ENCODE measurements at regions not wholly inside any gene's neighbourhood (a gene's known extent, or its start where the extent isn't known, plus 50 kb on each side); places are given as distances from the start of the nearest gene placed in this dataset.

DNA sequence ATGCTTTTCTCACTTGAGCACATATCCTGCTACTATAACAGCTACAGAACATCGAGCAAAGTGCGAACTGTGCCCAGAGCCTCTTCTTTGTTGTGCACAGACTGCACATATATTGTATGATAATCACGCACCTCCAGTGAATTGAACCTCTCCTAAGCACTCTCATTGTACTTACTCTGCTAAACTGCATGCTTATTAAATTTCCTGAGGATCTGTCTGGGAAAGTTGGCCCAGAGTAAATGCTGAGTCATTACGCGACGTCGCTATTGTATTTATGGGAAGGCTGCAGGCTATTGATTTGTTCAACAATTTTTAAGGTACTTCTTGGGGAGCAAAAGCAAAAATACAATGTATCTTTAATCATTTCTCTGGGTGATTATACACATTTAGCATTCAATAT lies 399.6 kb upstream of the DSEL start:
- Histone ChIP-seq H3K27ac (ENCODE audit: low read depth, low read length) (no peak overlapping the region), H3K36me3 (ENCODE audit: insufficient read depth, low read length) (no peaks in the 10 kb centered on the region), H3K9ac (ENCODE audit: low read length) (no peak overlapping the region), H3K4me3 (ENCODE audit: low read depth in 1 of 2, low read length in 2 of 2) (no peak overlapping the region), H3K9me3 (ENCODE audit: low read length) (no peaks in the 10 kb centered on the region), H3K27me3 (ENCODE audit: control insufficient read depth in 1 of 2, insufficient read depth in 2 of 2, low read length in 2 of 2) (no peaks in the 10 kb centered on the region), H3K4me1 (ENCODE audit: insufficient read depth, low read length) (no peaks in the 10 kb centered on the region)

DNA sequence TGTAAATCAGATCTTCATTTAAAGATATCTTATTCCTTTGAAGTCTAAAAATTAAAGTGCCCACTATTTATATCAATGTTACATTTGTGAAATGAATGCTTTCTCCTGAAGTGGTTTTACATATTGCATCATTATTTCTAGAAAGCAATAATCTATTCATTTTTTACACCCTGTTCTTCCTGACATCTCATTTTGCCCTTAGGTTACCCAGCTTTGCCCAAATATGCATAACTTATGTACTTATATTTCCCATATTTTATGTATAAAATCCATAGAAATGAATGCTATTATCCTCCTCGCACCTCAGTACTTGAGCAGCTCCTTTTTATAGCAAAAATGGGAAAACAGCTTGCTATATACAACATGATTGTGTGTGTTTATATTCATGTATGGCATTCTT lies 396.5 kb upstream of the DSEL start:
- Histone ChIP-seq H3K36me3 (ENCODE audit: insufficient read depth, low read length) (no peaks in the 10 kb centered on the region), H3K9ac (ENCODE audit: low read length) (no peak overlapping the region), H3K4me3 (ENCODE audit: low read depth in 1 of 2, low read length in 2 of 2) (no peak overlapping the region)

DNA sequence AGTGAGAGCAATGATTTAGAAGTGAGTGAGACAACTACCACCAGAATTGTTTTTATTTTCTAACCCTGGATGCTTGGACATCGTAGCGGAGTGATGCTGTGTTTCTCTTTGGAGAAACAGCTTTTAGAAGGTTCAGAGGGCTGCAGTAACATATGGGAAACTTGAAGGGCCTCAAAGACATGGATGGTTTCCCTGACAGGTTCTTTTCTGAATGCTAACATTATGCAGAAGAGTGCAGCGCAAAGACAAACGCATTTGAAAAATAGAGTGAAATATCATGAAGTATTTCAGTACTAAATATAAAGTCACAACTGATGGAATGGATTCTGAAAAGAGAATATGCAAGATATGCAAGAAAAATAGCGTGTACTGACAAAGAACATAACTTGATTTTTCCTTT lies 385.1 kb upstream of the DSEL start:
- Histone ChIP-seq H3K9me3 (ENCODE audit: low read length) (no peaks in the 10 kb centered on the region), H3K4me3 (ENCODE audit: low read depth in 1 of 2, low read length in 2 of 2) (no peak overlapping the region), H3K4me1 (ENCODE audit: insufficient read depth, low read length) (no peaks in the 10 kb centered on the region), H3K9ac (ENCODE audit: low read length) (no peak overlapping the region), H3K27me3 (ENCODE audit: control insufficient read depth in 1 of 2, insufficient read depth in 2 of 2, low read length in 2 of 2) (no peaks in the 10 kb centered on the region), H3K27ac (ENCODE audit: low read depth, low read length) (no peak overlapping the region), H3K36me3 (ENCODE audit: insufficient read depth, low read length) (no peaks in the 10 kb centered on the region)

More for the DNA sequence above, 396.5 kb upstream of the DSEL start:
- no peaks in the 10 kb centered on the region for H3K4me1 ChIP-seq (ENCODE audit: insufficient read depth, low read length)
- H3K27ac ChIP-seq (ENCODE audit: low read depth, low read length), result no peak overlapping the region
- no peaks in the 10 kb centered on the region for H3K27me3 ChIP-seq (ENCODE audit: control insufficient read depth in 1 of 2, insufficient read depth in 2 of 2, low read length in 2 of 2)
- no peaks in the 10 kb centered on the region for H3K9me3 ChIP-seq (ENCODE audit: low read length)

DNA sequence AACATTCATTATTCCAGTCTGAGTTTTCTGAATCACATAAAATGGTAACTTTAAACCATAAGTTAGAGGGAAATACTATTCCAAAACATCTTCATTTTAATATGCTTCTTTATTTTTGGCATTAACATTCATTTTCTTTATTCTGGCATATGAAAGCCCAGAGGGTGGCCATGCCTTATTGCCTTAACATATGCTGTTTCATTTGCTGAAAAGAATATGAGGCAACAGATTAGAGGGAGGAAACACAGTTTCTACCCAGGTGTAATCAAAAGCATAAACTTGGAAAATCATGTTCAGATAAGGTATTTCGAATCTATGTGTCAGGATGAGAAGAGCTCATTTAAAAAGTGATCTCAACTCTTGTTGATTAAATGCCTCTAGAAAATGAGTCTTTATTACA lies 379.9 kb upstream of the DSEL start:
- Histone ChIP-seq H3K4me1 (ENCODE audit: insufficient read depth, low read length) (no peaks in the 10 kb centered on the region), H3K4me3 (ENCODE audit: low read depth in 1 of 2, low read length in 2 of 2) (no peak overlapping the region), H3K9ac (ENCODE audit: low read length) (no peak overlapping the region), H3K27me3 (ENCODE audit: control insufficient read depth in 1 of 2, insufficient read depth in 2 of 2, low read length in 2 of 2) (no peaks in the 10 kb centered on the region), H3K9me3 (ENCODE audit: low read length) (no peaks in the 10 kb centered on the region), H3K27ac (ENCODE audit: low read depth, low read length) (no peak overlapping the region), H3K36me3 (ENCODE audit: insufficient read depth, low read length) (no peaks in the 10 kb centered on the region)

DNA sequence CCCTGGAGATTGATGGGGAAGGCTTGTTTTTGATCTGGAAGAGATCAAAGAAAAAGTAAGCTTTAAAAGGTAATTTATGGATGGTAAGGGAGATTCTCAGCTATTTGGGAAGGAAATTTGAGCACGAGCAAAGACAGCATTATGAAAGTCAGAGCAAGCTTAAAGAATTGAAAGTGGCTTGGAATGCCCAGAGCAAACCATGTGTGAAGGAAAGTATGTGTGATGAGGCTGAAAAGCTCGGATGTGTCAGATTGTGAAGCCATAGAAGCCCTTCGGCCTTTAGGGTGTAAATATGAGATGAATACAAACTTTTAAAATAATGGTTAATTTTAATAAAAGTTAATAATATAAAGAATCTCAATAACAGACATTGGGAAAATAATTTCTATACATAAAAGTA lies 377.4 kb upstream of the DSEL start:
- no peak overlapping the region for H3K9ac ChIP-seq (ENCODE audit: low read length)
- H3K9me3 ChIP-seq (ENCODE audit: low read length), result no peaks in the 10 kb centered on the region
- H3K4me3 ChIP-seq (ENCODE audit: low read depth in 1 of 2, low read length in 2 of 2), result no peak overlapping the region
- H3K36me3 ChIP-seq (ENCODE audit: insufficient read depth, low read length), result no peaks in the 10 kb centered on the region
- no peaks in the 10 kb centered on the region for H3K4me1 ChIP-seq (ENCODE audit: insufficient read depth, low read length)
- no peak overlapping the region for H3K27ac ChIP-seq (ENCODE audit: low read depth, low read length)
- H3K27me3 ChIP-seq (ENCODE audit: control insufficient read depth in 1 of 2, insufficient read depth in 2 of 2, low read length in 2 of 2), result no peaks in the 10 kb centered on the region

DNA sequence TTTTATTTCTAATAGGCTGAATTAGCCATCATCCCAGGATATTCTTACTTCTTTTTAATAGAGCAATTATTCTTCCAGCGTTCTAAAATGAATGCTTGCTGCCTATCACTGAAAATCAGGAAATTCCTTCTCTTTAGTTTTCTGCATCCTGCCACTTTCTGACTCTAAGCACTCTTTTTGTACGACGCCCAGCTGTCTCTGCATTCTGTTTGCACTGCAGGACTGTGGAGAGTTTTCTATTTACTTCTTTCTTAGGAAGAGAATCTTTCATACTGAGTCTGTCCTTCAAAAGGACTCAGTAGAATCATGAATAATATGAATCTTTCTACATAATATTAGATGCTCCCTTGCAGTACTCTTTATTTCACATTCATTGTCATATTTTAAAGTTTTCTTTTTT lies 360.4 kb upstream of the DSEL start:
- H3K36me3 ChIP-seq (ENCODE audit: insufficient read depth, low read length), result no peaks in the 10 kb centered on the region
- H3K27me3 ChIP-seq (ENCODE audit: control insufficient read depth in 1 of 2, insufficient read depth in 2 of 2, low read length in 2 of 2), result no peaks in the 10 kb centered on the region
- H3K27ac ChIP-seq (ENCODE audit: low read depth, low read length), result no peak overlapping the region
- H3K9ac ChIP-seq (ENCODE audit: low read length), result no peak overlapping the region
- H3K9me3 ChIP-seq (ENCODE audit: low read length), result no peaks in the 10 kb centered on the region
- no peaks in the 10 kb centered on the region for H3K4me1 ChIP-seq (ENCODE audit: insufficient read depth, low read length)
- H3K4me3 ChIP-seq (ENCODE audit: low read depth in 1 of 2, low read length in 2 of 2), result no peak overlapping the region

DNA sequence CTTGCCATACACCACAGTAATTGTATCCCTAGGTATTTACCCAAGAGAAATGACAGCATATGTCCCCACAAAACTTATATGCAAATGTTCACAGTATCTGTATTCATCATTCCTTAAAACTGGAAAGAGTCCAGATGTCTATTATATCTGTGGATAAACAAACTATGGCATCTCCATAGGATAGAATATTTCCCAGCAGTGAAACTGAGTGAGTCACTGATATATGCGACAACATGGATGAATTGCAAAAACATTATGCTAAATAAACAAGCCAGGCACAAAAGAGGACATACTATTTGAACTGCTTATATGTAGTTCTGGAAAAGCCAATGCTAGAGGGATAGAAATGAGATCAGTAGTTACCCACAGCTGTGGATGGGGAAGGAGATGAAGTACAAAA lies 359.4 kb upstream of the DSEL start:
- Histone ChIP-seq H3K36me3 (ENCODE audit: insufficient read depth, low read length) (no peaks in the 10 kb centered on the region), H3K4me3 (ENCODE audit: low read depth in 1 of 2, low read length in 2 of 2) (no peak overlapping the region), H3K4me1 (ENCODE audit: insufficient read depth, low read length) (no peaks in the 10 kb centered on the region), H3K27ac (ENCODE audit: low read depth, low read length) (no peak overlapping the region), H3K9me3 (ENCODE audit: low read length) (no peaks in the 10 kb centered on the region), H3K27me3 (ENCODE audit: control insufficient read depth in 1 of 2, insufficient read depth in 2 of 2, low read length in 2 of 2) (no peaks in the 10 kb centered on the region), H3K9ac (ENCODE audit: low read length) (no peak overlapping the region)

DNA sequence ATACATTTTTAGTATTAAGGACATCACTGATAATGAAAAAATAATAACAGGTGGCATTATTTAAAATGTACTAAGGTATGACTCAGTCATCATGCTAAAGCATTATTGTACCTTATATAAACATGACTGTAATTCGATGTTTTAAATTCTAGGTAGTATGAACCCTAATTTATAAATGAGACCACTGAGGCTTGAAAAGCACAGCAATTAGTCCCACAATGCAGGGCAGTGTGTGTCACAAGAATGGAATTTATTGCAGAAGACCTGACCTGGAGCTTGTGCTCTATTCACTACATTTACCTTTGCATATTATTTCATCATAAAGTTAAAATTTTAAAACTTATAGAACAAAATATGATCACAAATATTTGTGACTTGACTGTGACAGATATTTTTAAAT lies 358.5 kb upstream of the DSEL start:
- Histone ChIP-seq H3K27ac (ENCODE audit: low read depth, low read length) (no peak overlapping the region), H3K9me3 (ENCODE audit: low read length) (no peaks in the 10 kb centered on the region), H3K27me3 (ENCODE audit: control insufficient read depth in 1 of 2, insufficient read depth in 2 of 2, low read length in 2 of 2) (no peaks in the 10 kb centered on the region), H3K9ac (ENCODE audit: low read length) (no peak overlapping the region), H3K4me1 (ENCODE audit: insufficient read depth, low read length) (no peaks in the 10 kb centered on the region), H3K4me3 (ENCODE audit: low read depth in 1 of 2, low read length in 2 of 2) (no peak overlapping the region), H3K36me3 (ENCODE audit: insufficient read depth, low read length) (no peaks in the 10 kb centered on the region)

DNA sequence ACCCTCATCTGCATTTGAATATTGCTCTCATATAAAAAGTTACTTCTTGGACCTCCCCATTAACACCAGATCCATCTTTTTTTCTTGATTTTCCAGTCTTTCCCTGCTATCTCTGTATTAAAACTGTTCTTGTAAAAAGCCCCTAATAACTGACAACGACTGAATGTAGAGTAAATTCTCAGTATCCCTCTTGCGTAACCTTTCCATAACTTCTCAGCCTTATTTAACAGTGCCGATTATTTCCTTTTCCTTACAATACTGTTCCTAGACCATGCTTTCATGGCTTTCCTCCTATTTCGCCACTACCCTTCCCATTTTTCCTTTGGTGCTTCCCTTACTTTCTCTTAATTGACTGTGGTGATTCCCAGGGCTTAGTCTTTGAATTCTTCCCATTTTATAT lies 348.9 kb upstream of the DSEL start:
- no peaks in the 10 kb centered on the region for H3K9me3 ChIP-seq (ENCODE audit: low read length)
- no peak overlapping the region for H3K27ac ChIP-seq (ENCODE audit: low read depth, low read length)
- no peak overlapping the region for H3K9ac ChIP-seq (ENCODE audit: low read length)
- H3K4me1 ChIP-seq (ENCODE audit: insufficient read depth, low read length), result no peaks in the 10 kb centered on the region
- H3K4me3 ChIP-seq (ENCODE audit: low read depth in 1 of 2, low read length in 2 of 2), result no peak overlapping the region
- H3K36me3 ChIP-seq (ENCODE audit: insufficient read depth, low read length), result no peaks in the 10 kb centered on the region
- no peaks in the 10 kb centered on the region for H3K27me3 ChIP-seq (ENCODE audit: control insufficient read depth in 1 of 2, insufficient read depth in 2 of 2, low read length in 2 of 2)

DNA sequence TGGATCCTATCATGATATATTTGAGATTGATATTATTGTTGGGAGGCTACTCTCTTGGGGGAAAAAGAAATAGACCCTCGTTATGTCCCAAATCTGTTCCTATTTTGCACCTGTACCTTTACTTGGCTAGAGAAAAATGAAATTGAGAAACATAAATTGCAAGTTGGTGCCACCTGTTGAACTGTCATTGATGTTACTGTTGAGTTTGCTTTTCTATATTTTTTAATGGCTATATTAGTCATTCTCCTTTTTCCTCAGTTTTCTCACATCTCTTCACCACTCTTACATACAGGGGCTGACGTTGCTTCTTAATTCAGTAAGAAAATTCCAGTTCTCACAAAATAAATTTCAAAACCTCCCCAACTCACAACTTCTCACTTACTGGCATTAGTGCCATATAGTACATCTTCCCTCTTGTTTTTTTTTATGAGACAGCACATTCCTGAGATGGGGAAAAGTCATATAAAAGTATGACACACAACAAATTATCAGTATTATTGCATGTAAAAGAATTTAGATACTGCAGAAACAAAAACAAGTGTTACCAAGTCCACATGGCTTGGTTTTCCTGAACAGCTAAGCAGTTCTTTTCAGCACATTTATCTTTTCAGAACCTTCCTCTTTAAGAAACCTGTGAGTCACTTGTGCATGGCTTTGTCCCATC lies 348.3 kb upstream of the DSEL start:
- no peaks in the 10 kb centered on the region for H3K36me3 ChIP-seq (ENCODE audit: insufficient read depth, low read length)
- H3K9ac ChIP-seq (ENCODE audit: low read length), result no peak overlapping the region
- no peaks in the 10 kb centered on the region for H3K4me1 ChIP-seq (ENCODE audit: insufficient read depth, low read length)
- no peaks in the 10 kb centered on the region for H3K9me3 ChIP-seq (ENCODE audit: low read length)
- no peaks in the 10 kb centered on the region for H3K27me3 ChIP-seq (ENCODE audit: control insufficient read depth in 1 of 2, insufficient read depth in 2 of 2, low read length in 2 of 2)
- H3K27ac ChIP-seq (ENCODE audit: low read depth, low read length), result no peak overlapping the region
- H3K4me3 ChIP-seq (ENCODE audit: low read depth in 1 of 2, low read length in 2 of 2), result no peak overlapping the region

DNA sequence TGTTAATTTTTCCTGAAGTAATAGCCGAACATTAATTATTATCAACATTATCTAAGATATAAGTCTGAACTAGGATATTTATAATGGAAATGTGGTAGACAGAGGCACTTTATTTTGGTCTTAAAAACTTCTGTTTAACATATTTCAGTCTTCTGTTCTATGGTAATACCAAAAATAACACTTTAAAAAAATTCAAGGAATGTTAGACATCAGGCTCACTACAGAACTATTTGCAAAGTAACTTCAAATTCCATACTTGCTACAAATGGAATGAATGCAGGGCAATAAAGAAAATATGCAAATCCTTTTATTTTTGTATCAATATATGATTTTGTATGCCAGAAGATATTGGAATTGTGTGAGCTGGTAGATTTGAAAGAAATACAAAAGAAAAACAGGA lies 345.5 kb upstream of the DSEL start:
- H3K36me3 ChIP-seq (ENCODE audit: insufficient read depth, low read length), result no peaks in the 10 kb centered on the region
- no peak overlapping the region for H3K27ac ChIP-seq (ENCODE audit: low read depth, low read length)
- no peaks in the 10 kb centered on the region for H3K27me3 ChIP-seq (ENCODE audit: control insufficient read depth in 1 of 2, insufficient read depth in 2 of 2, low read length in 2 of 2)
- no peak overlapping the region for H3K4me3 ChIP-seq (ENCODE audit: low read depth in 1 of 2, low read length in 2 of 2)
- no peaks in the 10 kb centered on the region for H3K4me1 ChIP-seq (ENCODE audit: insufficient read depth, low read length)
- no peak overlapping the region for H3K9ac ChIP-seq (ENCODE audit: low read length)
- no peaks in the 10 kb centered on the region for H3K9me3 ChIP-seq (ENCODE audit: low read length)

DNA sequence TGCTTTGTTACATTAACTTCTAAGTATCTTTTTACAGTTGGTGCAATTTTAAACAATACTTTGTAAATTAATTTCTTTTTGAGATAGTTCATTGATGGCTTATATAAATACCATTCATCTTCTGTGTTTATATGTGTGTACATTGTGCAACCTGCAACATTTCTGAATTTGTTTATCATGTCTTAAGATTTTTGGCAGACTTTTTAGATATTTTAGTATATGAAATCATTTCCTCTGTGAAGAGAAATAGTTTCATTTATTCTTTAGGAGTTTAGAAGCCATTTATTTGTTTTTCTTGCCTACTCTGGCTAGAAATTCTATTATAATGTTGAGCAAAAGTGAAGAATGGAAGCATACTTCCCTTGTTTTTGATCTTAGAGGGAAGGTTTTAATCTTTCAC lies 337.8 kb upstream of the DSEL start:
- H3K27ac ChIP-seq (ENCODE audit: low read depth, low read length), result no peak overlapping the region
- no peaks in the 10 kb centered on the region for H3K9me3 ChIP-seq (ENCODE audit: low read length)
- H3K4me3 ChIP-seq (ENCODE audit: low read depth in 1 of 2, low read length in 2 of 2), result no peak overlapping the region
- H3K4me1 ChIP-seq (ENCODE audit: insufficient read depth, low read length), result no peaks in the 10 kb centered on the region
- H3K9ac ChIP-seq (ENCODE audit: low read length), result no peak overlapping the region
- H3K27me3 ChIP-seq (ENCODE audit: control insufficient read depth in 1 of 2, insufficient read depth in 2 of 2, low read length in 2 of 2), result no peaks in the 10 kb centered on the region
- H3K36me3 ChIP-seq (ENCODE audit: insufficient read depth, low read length), result no peaks in the 10 kb centered on the region

Data from muscle layer of colon (tissue), 2 donors.